NCI-H774 (cell line): ENCODE measurements at regions not wholly inside any gene's neighbourhood (a gene's known extent, or its start where the extent isn't known, plus 50 kb on each side); places are given as distances from the start of the nearest gene placed in this dataset.

Experiments
- DNase-seq: peaks from one replicate; lab custom pipeline; 2025; lab: John Stamatoyannopoulos, UW

DNA sequence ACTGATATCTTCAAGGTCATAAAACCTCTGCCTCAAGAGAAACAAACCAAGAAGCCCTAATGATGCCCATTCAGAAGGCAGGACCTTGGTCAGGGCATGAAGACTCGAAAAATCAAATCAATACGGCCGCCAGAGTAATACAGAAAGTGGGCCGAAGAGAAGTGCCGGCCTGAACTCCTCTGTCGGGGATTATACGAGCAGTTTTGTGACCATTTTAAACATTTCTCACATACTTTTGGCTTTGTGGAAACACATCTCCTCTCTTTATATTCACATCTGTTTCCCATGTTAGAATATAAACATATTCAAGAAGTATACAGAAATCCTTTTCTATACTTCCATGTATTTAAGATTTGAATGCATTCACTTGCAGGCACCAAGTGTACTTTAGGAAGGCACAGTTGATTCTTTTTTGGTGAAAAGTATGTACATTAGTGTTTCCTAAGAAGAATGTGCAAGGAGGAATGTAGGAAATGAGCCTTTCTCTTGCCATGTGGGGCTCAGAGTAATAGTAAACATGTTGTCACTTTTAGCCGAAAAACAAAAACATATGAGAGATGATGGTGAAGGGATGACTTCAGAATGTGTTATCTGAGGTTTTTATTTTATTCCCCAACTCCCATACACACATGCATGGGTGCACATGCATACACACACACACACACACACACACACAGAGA lies 707.9 kb upstream of the ID2 start:
- no peak for DNase-seq

DNA sequence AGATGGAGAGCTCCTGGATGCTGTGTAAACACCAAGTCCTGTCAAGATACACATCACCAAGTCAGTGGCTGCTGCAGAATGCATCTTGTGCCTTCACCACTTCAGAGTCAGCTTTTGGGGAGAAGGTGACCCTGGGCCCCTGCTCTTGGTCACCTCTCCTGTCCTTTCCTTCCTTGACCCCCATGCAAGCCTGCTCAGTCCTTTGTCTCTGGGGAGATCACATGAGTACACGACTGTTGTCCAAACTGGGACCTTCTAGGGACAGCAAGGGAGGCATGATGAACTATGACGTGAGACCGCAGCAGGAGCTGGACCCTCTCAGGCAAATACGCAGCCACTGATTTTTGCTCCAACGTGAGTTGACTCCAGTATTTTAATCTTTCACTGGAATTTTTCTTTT lies 706.9 kb upstream of the ID2 start:
- DNase-seq: no peak

GRCh38 chr2:7976206-7976605 lies 705.6 kb upstream of the ID2 start:
- DNase-seq: no peak

DNA sequence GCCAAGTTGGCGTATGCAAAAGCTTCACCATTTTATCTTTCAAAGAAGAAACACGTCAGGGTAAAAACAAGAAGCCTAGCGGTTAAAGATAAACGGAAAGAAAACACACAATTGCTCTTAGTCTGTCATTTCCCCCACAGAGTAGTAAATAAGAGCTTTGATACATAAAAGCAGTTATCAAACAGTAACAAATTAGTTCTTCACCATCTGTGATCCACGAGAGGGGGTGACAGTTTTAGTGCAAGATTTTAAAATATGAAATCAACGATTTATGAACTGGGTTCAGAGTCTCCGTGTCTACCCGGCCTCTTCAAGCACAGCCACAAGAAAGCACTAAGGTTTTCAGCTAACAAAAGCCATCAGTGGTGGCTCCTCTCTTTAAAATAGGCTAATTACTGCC lies 703.9 kb upstream of the ID2 start:
- no peak for DNase-seq

DNA sequence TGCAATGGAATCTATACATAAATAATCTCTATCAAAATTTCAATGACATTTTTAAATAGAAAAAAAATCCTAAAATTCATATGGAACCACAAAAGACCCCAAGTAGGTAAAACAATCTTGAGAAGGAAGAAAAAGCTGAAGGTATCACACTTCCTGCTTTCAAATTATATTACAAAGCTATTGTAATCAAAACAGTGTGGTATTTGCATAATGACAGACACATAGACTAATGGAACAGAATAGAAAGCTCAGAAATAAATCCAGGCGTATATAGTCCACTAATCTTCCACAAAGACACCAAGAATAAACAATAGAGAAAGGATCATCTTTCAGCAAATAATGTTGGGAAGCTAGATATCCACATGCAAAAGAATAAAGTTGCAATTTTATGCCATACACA lies 699.8 kb upstream of the ID2 start:
- no peak for DNase-seq

GRCh38 chr2:7983451-7983850 lies 698.4 kb upstream of the ID2 start:
- no peak for DNase-seq

DNA sequence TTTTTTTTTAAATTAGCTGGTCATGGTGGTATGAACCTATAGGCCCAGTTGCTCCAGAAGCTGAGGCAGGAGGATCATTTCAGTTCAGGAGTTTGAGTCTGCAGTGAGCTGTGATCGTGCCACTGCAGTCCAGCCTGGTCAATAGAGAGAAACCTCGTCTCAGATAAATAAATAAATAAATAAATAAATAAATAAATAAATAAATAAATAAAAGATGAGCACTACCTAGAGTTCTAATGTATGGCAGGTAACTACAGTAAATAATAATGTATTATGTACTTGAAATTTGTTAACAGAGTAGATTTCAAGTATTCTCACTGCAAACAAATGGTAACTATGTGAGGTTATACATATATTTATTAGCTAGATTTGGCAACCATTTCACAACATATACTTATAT lies 697.9 kb upstream of the ID2 start:
- DNase-seq: no peak

GRCh38 chr2:7984693-7985353 lies 697.0 kb upstream of the ID2 start:
- no peak for DNase-seq

GRCh38 chr2:7986431-7986830 lies 695.4 kb upstream of the ID2 start:
- DNase-seq: no peak

DNA sequence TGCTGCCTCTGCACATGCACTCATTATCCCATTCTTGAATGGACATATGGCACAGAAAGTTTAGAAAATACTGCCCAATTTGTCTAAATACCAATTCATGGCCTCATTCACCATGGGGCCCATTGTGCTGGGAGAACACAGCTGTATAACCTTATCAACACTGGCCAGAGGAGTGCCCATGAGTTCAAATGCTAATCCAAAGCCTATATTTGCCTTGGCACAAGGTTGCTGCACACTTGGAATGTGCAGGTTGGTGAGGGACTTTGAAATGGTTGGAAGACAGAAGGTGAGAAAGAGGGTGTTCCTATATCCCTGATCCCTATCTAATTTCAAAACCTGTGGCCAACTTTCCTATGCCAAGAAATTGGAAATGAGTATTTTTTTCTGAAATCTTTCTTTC lies 693.9 kb upstream of the ID2 start:
- no peak for DNase-seq

GRCh38 chr2:7988440-7988839 lies 693.4 kb upstream of the ID2 start:
- DNase-seq: no peak

DNA sequence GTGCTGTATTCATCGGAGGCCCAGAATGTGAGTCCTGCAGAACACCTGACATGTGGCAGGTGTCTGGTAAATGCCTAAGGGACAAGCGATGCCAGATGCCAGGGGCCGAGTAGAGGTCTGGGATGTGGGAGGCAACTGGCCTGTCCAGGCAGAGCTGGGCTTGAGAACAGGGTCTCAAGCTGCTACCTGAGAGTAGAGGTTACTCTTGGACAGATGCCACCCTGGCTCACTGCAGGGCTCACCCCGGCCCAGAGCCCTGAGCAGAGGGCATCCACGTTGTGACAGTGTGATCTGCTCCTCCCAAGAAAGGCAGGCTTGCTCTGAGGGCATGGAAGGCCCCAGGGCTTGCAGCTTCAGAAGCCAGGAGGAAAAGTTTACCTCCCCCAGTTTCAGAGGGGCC lies 692.0 kb upstream of the ID2 start:
- DNase-seq: no peak

DNA sequence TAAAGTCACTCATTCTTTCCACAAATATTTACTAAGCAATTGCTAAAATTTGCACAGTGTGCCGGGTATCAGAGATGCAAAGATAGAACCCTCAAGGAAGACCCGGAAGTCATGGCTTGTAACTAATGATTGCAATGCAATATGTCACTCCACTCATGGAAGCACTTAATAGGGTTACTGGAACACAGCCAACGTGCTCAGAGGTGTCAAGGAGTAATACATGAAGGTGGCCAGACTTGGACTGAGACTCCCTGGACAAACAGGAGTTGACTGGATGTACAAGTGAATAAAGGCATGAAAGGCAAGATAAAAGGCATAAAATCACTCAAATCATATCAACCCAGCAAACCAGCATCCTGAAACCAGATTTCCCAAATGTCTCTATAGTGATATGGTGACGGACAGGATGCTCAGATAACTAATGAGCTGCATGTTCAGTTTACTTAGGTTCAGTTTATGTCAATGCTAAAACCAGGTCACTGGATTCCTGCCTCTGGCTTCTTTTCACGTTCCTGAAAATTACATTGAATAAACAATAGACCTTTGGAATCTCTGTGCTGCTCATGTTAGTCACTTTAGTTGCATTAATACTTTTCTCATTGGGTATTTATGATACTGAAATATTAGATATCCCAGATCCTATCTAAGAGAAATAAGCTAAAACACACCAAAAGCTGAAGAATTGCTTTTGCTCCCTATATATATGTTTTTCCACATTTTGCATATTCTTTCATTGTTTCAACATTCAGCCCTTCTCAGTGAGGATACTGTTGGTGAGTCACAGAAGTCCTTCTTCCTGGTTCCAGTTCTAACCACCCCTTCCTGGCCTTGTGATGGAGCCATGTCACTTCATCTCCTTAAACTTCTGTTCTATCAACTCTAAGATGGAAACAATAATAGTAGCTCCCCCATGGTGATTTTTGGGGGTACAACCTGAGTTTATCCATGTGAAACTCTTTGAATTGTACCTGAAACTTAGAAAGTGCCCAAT lies 688.9 kb upstream of the ID2 start:
- DNase-seq: no peak

- DNase-seq: peak; percentile 62
These were observed 687.4 kb upstream of the ID2 start for GRCh38 chr2:7994397-7994951.

- no peak for DNase-seq
These were observed 684.6 kb upstream of the ID2 start for GRCh38 chr2:7997279-7997678.

GRCh38 chr2:7999683-8000476 lies 682.0 kb upstream of the ID2 start:
- no peak for DNase-seq

- no peak for DNase-seq
These were observed 681.0 kb upstream of the ID2 start for GRCh38 chr2:8000870-8001269.

DNA sequence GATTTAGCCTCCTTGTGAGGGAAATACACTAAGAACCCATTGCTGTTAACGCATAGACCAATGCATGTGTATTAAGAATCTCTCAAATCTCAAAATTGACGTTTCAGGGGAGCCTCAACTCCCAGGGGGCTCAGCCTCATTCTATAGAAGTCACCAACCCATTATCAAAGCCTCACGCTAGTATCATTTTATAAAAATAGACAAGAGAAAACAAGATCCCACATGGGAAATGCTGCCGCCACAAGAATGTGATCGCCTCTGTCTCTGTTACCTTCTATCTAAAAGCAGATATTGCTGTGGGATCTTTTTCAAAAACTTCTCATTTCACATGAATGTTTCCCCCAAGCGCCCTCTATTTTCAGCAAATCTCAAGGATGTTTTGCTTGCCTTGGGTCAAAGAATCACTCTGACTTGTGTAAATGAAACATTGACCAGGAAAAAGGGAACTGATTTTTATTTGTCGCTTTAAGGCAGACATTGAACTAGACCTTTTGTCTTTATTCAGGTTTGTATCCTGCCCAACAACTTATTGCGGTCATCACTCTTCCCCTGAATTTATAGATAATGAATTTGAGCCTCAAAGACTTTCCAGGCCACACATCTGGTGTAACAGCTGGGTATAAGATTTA lies 679.0 kb upstream of the ID2 start:
- no peak for DNase-seq

- DNase-seq: no peak
These were observed 678.3 kb upstream of the ID2 start for GRCh38 chr2:8003462-8004075.

DNA sequence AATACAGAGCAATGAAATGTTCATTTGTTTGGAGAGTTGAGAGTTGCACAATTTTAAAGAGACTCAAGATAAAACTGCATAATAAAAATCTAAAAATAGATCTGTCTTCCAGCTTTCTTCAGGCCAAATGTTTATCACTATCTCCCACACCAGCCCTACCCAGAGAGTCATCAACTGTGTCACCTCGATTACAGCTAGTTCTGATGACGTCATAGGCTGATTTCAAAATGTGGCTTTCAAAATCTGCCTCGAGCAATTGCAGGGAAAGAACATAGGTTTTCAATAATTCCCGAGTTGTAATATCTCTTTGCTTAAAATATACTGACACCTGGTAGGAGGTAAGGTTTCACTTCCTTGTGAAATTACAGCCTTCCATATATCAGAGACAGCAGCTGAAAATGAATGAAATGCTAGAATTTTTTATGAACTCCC lies 677.6 kb upstream of the ID2 start:
- DNase-seq: no peak

- no peak for DNase-seq
These were observed 675.7 kb upstream of the ID2 start for GRCh38 chr2:8006181-8006580.
